Esophagus squamous epithelium (tissue), 4 donors: ENCODE measurements at regions not wholly inside any gene's neighbourhood (a gene's known extent, or its start where the extent isn't known, plus 50 kb on each side); places are given as distances from the start of the nearest gene placed in this dataset.

Source experiments
- POLR2A ChIP-seq, 4 donors: fragments of 450-650 bp; IDR thresholded peaks; one replicate each; pipeline ENCODE4 v1.6.1; 2017; ENCODE audit warnings: antibody characterized with exemption in 4 of 4, mild to moderate bottlenecking in 4 of 4, moderate library complexity in 3 of 4
- TF ChIP-seq, protein P1 (sequence below), 6 experiments: fragments of 450-650 bp in 4 of 6; fragments of 200-600 bp in 2 of 6; sonication (generic) in 2 of 6; IDR thresholded peaks; one replicate each; pipeline ENCODE4 v1.5.1; 2016 to 2019; ENCODE audit warnings: antibody characterized with exemption in 6 of 6, mild to moderate bottlenecking in 4 of 6, moderate library complexity in 4 of 6

DNA sequence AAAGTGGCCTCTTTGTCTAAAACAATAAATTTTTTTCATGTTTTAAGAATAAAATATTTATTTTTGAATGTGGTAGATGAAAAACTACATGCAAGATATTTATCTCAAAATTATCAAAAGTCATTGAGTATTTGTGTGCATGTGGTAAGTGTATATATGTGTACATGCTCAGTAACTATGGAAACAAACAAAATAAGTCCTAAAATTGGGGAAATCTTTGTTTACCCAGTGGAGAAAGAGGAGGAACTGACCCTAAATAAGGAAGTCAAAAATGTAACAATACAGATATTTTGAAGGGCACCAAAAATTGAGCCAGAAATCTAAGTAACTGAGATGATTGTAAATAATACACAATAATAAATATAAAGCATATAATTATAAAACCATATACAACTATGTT lies 639.2 kb downstream of the MAFB start:
- TF ChIP-seq, protein P1, sequence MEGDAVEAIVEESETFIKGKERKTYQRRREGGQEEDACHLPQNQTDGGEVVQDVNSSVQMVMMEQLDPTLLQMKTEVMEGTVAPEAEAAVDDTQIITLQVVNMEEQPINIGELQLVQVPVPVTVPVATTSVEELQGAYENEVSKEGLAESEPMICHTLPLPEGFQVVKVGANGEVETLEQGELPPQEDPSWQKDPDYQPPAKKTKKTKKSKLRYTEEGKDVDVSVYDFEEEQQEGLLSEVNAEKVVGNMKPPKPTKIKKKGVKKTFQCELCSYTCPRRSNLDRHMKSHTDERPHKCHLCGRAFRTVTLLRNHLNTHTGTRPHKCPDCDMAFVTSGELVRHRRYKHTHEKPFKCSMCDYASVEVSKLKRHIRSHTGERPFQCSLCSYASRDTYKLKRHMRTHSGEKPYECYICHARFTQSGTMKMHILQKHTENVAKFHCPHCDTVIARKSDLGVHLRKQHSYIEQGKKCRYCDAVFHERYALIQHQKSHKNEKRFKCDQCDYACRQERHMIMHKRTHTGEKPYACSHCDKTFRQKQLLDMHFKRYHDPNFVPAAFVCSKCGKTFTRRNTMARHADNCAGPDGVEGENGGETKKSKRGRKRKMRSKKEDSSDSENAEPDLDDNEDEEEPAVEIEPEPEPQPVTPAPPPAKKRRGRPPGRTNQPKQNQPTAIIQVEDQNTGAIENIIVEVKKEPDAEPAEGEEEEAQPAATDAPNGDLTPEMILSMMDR (IDR thresholded peaks at IDR 0.05), result no peak
- no peak for TF ChIP-seq POLR2A (IDR thresholded peaks at IDR 0.05)
